ENCODE measurements at regions not wholly inside any gene's neighbourhood (a gene's known extent, or its start where the extent isn't known, plus 50 kb on each side); places are given as distances from the start of the nearest gene placed in this dataset.

GRCh38 chr2:49298230-49298629 lies 143.9 kb upstream of the FSHR start:
- no peak for DNase-seq (ENCODE audit: low read depth)
- H3K4me3 ChIP-seq (ENCODE audit: low read depth, low read length): no peak overlapping the region
- no peak for TF ChIP-seq CTCF (IDR thresholded peaks at IDR 0.05; ENCODE audit: insufficient read depth, low read depth, low read length, missing control alignments)

GRCh38 chr2:49296107-49296867 lies 142.0 kb upstream of the FSHR start:
- no peak for TF ChIP-seq CTCF (IDR thresholded peaks at IDR 0.05; ENCODE audit: insufficient read depth, low read depth, low read length, missing control alignments)
- no peak overlapping the region for H3K4me3 ChIP-seq (ENCODE audit: low read depth, low read length)
- no peak for DNase-seq (ENCODE audit: low read depth)

GRCh38 chr2:49294225-49294624 lies 139.9 kb upstream of the FSHR start:
- no peak for DNase-seq (ENCODE audit: low read depth)
- H3K4me3 ChIP-seq (ENCODE audit: low read depth, low read length): no peak overlapping the region
- no peak for TF ChIP-seq CTCF (IDR thresholded peaks at IDR 0.05; ENCODE audit: insufficient read depth, low read depth, low read length, missing control alignments)

- no peak overlapping the region for H3K4me3 ChIP-seq (ENCODE audit: low read depth, low read length)
- TF ChIP-seq CTCF (IDR thresholded peaks at IDR 0.05; ENCODE audit: insufficient read depth, low read depth, low read length, missing control alignments): no peak
- no peak for DNase-seq (ENCODE audit: low read depth)
Observed at GRCh38 chr2:49291619-49292018, 137.3 kb upstream of the FSHR start.

GRCh38 chr2:49289711-49290110 lies 135.4 kb upstream of the FSHR start:
- no peak for DNase-seq (ENCODE audit: low read depth)
- no peak overlapping the region for H3K4me3 ChIP-seq (ENCODE audit: low read depth, low read length)
- TF ChIP-seq CTCF (IDR thresholded peaks at IDR 0.05; ENCODE audit: insufficient read depth, low read depth, low read length, missing control alignments): no peak

- H3K4me3 ChIP-seq (ENCODE audit: low read depth, low read length): no peak overlapping the region
- no peak for TF ChIP-seq CTCF (IDR thresholded peaks at IDR 0.05; ENCODE audit: insufficient read depth, low read depth, low read length, missing control alignments)
- no peak for DNase-seq (ENCODE audit: low read depth)
Observed at GRCh38 chr2:49288902-49289700, 134.8 kb upstream of the FSHR start.
